GM18511 (cell line): ENCODE measurements at regions not wholly inside any gene's neighbourhood (a gene's known extent, or its start where the extent isn't known, plus 50 kb on each side); places are given as distances from the start of the nearest gene placed in this dataset.

Experiments
- ATAC-seq: cut with Tn5 transposase; IDR thresholded peaks from one replicate; pipeline ENCODE4 v1.9.1; 2021; ENCODE audit warnings: mild to moderate bottlenecking, moderate library complexity; ENCODE audit not compliant: unreplicated experiment

- ATAC-seq, result no peak
Measured at GRCh38 chr12:115408642-115409041, 724.7 kb upstream of the TBX3 start.

GRCh38 chr12:115407723-115408122 lies 723.7 kb upstream of the TBX3 start:
- ATAC-seq, result no peak

DNA sequence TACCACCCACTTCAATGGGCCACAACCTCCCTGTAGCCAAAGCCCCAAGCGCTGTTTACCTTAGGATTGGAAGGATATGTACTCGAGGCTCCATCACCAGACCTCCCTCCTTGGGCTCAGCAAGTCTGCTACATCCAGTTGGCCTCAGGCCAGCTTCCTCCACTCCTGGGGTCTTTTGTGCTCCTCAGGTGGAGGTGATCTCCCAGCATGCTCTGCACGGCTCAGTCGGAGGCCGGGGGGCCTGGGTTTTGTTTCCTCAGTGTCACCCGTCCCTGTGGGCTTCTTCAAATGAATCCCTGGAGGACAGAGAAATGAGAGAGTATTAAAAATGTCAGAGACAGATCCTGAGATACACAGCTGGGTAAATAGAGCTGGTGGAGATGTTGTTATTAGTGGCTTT lies 723.1 kb upstream of the TBX3 start:
- ATAC-seq, result no peak

DNA sequence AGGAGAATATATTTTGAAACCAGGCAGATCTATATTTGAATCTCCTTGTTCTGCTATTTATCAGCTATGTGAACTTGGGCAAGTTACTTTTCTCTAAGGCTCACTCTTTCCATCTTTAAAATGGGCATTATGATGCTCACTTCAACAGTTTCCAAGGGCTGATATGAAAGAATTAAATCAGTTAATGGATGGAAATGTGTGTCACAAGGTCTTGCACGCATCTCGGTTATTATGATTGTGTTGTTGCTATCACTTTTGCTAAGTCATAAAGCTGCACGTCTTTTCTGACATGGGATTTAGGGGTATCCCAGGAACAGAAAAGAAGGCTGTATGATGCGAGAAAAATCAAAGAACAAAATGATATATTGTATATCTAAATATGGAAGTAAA lies 721.5 kb upstream of the TBX3 start:
- ATAC-seq, result no peak

- ATAC-seq, result no peak
Measured at GRCh38 chr12:115404761-115405470, 720.9 kb upstream of the TBX3 start.

DNA sequence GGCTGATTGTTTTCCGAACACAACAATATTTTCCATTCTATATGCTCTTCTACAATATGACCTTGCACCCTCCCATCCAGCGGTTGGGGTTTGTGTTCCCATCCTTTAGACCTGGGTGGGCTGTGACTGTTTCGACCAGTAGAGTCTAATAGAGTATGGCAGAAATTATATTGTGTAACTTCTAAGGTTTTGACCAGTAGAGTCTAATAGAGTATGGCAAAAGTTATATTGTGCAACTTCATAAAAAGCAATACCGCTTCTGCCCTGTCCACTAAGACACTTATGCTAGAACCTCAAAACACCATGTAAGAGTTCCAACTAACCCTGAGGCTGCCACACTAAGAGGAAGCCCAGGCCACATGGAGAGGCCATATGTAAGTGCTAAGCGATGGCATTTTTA lies 719.7 kb upstream of the TBX3 start:
- ATAC-seq, result no peak

- no peak for ATAC-seq
Measured at GRCh38 chr12:115403253-115403652, 719.3 kb upstream of the TBX3 start.

GRCh38 chr12:115402443-115403180 lies 718.6 kb upstream of the TBX3 start:
- ATAC-seq, result no peak

GRCh38 chr12:115401761-115402160 lies 717.8 kb upstream of the TBX3 start:
- no peak for ATAC-seq

- ATAC-seq, result no peak
Measured at GRCh38 chr12:115400011-115400410, 716.0 kb upstream of the TBX3 start.

GRCh38 chr12:115398311-115398781 lies 714.4 kb upstream of the TBX3 start:
- ATAC-seq, result no peak

- no peak for ATAC-seq
Measured at GRCh38 chr12:115396567-115396966, 712.6 kb upstream of the TBX3 start.

- no peak for ATAC-seq
Measured at GRCh38 chr12:115394496-115395220, 710.7 kb upstream of the TBX3 start.

DNA sequence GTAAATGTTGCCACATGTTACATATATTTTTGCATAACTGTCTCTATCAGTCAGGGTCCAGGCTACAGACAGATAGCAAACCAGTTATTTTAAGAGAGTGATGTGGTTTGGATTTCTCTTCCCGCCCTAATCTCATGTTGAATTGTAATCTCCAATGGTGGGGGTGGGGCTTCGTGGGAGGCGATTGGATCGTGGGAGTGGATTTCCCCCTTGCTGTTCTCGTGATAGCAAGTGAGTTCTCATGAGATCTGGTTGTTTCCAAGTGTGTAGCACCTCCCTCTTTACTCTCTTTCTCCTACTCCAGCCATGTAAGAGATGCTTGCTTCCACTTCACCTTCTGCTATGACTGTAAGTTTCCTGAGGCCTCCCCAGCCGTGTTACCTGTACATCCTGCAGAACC lies 704.2 kb upstream of the TBX3 start:
- no peak for ATAC-seq

GRCh38 chr12:115387467-115387901 lies 703.5 kb upstream of the TBX3 start:
- no peak for ATAC-seq

DNA sequence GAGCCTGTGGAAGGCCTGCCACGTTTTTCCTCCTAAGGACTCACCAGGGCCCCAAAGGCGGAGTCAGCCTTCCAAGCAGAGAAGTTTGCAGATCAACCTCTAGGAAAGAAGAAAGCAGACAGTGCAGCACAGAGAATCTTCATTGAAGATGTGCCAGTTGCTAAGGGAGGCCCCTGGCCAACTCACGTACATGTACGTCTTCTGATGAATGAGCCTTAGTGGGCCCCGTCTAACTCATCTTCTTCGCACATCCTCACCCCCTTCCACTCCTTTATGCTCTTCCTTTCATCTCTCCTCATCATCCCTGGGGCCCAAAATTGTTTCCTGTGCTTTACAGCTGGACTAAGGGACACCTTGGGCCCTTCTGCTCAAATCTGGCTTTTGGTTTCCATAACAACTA lies 703.0 kb upstream of the TBX3 start:
- ATAC-seq, result no peak

DNA sequence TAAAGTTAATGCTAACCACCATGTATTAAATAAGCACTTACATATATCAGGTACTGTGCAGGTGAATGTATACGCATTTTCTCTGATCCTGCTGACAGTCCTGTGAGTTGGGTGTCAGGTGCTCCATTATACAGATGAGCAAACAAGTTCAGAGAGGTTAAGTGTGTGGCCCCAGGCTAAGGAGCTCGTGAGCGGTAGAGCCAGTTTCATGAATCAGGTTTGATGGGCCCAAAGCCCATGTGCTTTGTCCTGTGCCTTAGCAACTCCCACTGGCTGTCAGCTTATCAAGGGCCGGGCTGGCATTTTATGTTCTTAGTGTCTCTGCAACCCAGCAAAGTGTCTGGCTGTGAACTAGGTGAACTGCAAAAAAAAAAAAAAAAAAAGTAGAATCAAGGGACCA lies 701.2 kb upstream of the TBX3 start:
- ATAC-seq, result no peak

DNA sequence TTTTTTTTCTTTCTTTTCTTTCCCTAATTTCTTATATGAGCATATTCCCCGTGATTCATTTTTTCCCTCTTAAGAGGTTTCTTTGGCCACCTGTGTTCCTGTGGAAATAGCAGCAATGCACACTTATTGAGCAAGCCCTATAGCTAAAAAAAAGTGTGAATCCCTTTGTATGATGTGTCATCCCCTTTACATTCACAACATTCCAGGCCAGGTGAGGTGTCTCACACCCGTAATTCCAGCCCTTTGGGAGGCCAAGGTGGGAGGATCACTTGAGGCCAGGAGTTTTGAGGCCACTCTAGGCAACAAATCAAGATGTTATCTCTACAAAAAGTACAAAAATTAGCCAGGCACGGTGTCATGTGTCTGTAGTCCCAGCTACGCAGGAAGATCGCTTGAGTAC lies 700.4 kb upstream of the TBX3 start:
- no peak for ATAC-seq

DNA sequence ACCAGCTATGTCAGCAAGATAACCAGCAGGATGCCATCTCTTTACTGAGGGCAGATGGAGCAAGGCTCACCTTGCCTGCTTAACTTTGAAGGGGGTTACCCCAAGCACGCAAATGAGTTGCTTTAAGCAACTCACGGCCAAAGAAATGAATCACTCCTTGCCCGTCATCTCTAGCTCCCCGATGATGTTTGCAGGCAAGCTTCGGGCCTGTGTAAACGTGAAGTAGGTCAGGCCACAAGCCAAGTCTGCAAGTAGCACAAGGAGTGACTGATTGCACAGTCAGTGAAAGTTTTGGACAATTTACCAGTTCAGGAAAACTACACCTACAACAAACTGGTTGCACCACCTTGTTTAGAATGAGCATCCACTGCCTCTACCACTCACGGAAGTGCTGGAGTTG lies 699.7 kb upstream of the TBX3 start:
- no peak for ATAC-seq

DNA sequence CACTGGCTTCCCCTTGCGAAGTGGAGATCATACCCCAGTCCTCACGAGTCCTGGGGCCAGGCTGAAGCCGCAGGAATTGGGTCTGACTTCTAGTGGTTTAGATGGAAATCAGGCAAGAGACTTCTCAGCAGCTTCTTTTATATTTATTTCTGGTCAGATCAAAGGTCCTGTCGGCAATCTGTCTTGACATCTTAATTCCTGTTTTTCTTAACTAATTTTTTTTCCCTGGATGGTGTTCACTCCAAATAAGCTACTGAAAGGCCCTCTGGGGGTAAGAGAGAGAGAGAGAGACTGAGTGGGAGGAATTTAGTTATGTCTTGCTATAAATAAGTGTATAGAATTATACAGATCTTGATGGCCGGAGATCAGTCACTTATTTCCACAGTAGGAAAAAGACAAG lies 698.7 kb upstream of the TBX3 start:
- ATAC-seq, result no peak

DNA sequence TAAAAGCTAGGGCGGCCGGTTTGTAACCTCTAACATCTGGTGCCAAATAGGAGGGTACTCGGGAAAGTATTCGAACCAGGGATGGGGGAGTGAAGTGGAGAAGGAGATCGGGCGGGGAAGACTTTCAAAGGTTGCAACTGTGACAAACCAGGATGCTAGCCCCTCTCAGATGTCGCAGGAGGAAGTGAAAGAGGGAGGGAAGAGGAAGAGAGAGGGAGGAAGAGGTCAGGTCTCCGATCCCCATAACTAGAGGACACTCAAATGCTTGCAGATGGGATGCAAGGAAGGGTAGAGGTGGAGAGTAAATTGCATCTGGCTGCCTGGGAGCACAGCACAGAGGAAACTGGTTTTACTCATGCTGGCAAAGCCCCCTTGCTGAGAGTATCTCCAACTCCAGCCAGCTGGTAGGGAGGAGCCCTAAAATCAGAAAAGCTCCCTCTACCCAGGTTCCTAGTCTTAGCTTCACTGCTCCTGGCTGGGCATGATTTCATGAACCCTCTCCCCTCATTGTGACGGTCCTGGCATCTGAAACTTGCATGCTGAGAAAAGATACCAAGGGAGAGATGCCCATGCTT lies 696.7 kb upstream of the TBX3 start:
- no peak for ATAC-seq
